ENCODE measurements at regions not wholly inside any gene's neighbourhood (a gene's known extent, or its start where the extent isn't known, plus 50 kb on each side); places are given as distances from the start of the nearest gene placed in this dataset.
"Not testable (repeated sequence)": the region's sequence is repeated elsewhere in the genome, so short reads cannot be mapped to it uniquely, and the experiment has no call there.

GRCh38 chrX:92163035-92163434 is 383.9 kb downstream of the PCDH11X start:
- TF ChIP-seq EP300, CTCF, POLR2AphosphoS5, POLR2A (IDR thresholded peaks at IDR 0.05): not testable (repeated sequence)
